ENCODE measurements at regions not wholly inside any gene's neighbourhood (a gene's known extent, or its start where the extent isn't known, plus 50 kb on each side); places are given as distances from the start of the nearest gene placed in this dataset.
"Not testable (repeated sequence)": the region's sequence is repeated elsewhere in the genome, so short reads cannot be mapped to it uniquely, and the experiment has no call there.

DNA sequence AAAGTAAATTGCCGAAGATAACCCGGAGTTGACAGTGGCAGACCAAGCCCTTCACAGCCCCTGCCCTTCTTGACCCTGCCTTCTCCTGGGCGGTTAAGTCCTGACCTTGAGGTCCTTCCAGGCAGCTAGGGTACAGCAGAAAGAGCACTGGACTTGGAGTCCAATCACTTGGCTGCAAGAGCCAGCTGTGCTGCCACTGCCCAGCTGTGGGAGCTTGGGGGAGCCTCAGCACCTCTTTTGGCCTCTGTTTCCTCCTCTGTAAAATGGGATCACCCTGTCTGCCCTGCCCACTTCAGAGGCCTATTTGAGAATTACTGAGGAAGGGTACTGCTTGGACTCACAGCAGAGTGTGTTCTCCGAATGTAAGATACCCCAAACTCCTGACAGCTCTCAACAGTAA is 66.2 kb upstream of the SMAD6 start:
- no peak for DNase-seq (ENCODE audit: low read depth)

- DNase-seq (ENCODE audit: low read depth), result not testable (repeated sequence)
Observed at GRCh38 chr15:66637044-66637443, 65.0 kb upstream of the SMAD6 start.

DNA sequence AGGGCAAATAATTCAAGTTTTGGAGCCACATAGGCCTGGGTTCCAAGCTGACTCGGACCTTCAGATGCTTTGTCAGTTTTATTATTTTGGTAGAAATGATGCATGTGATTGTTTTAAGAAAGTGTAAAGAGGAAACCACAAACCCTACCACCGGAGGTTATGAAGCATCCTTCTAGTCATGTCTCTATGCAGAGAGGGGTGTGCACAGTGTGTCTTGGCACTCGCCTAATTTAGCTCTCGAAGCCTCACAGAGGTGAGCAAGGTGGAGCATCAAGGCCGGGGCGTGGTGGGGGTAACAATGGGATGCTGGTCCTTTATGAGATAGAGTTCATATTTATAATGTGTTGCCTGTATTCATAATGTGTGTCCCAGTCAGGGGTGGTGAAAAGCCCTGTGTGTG is 63.7 kb upstream of the SMAD6 start:
- DNase-seq (ENCODE audit: low read depth), result no peak

DNA sequence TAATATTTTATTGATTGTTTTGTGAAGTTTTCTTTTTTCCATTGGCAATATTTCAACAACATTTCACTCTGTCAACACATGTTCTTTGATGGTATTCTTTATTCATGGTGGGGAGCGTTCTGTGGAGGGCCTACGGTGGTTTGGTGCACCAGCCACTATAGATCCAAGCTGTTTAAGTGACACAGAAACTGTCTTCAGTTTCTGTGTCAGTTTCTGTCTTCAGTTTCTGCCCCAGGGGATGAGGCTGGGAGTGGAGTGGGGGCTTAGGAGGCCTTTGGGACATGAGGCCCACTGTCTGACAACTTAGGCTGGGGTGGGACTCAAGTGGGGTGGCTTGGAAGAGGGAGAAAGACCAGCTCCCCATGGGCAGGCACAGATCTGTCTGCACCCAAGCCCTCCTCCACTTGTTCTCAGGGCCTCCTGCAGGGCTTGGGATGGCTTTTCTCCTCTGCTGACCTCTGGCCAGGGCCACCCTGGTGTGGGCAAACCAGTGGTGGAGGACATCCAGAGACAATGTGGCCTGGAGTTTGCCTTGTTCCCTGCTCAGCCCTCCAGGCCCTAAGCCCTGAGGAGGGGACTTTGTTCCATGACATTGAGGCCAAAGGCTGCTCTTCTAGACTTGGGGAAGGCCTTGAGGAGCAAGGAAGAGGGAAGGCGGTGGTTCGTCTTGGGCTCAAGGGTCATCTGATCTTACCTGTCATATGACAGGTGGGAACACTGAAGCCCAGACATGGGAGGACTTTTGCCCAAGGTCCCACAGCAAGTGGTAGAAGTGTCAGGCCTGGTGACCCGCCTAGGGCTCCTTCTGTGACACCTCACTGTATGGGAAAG is 60.3 kb upstream of the SMAD6 start:
- DNase-seq (ENCODE audit: low read depth), result no peak

GRCh38 chr15:66642514-66642913 is 59.5 kb upstream of the SMAD6 start:
- no peak for DNase-seq (ENCODE audit: low read depth)

GRCh38 chr15:66643033-66643432 is 59.0 kb upstream of the SMAD6 start:
- DNase-seq (ENCODE audit: low read depth), result no peak

GRCh38 chr15:66644000-66644787 is 57.8 kb upstream of the SMAD6 start:
- no peak for DNase-seq (ENCODE audit: low read depth)

DNA sequence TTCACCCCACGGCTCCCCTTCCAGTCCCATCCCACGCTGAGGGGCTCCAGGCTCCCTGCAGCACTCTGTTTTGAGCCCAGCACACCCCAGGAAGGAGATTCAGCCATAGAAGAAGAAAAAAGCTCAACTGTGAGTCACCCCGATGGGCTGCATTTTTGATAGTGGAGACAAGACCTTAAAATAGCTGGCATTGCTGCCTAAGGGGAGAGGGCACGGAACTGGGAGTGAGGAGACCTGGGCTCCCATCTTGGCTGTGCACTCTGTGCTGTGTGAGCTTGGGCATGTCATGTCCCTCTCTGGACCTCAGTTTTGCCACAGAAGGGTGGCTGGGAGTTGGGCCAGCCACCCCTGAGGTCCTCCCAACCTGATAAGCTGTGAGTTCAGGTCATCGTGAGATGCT is 57.2 kb upstream of the SMAD6 start:
- peak; percentile 42 for DNase-seq (ENCODE audit: low read depth)

GRCh38 chr15:66646308-66646707 is 55.7 kb upstream of the SMAD6 start:
- peak; percentile 55 for DNase-seq (ENCODE audit: low read depth)

DNA sequence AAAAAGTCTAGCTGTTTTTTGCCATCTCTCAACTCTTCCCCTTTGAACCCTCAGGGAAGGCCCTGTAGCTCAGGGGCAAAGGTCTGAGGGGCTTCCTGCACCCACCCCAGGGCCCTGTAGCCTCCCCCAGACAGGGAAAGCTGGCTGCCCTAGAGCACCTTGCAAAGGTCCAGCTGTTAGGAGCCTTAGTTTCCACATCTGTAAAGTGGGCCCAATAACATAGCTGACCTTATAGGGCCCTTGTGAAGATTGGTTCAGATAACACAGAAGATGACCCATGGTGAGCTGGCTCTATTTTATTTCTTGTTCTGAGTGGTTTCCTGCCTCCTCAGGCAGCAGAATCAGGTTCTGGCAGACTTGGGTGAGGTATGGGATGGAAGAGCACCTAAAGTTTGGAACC is 55.2 kb upstream of the SMAD6 start:
- no peak for DNase-seq (ENCODE audit: low read depth)

DNA sequence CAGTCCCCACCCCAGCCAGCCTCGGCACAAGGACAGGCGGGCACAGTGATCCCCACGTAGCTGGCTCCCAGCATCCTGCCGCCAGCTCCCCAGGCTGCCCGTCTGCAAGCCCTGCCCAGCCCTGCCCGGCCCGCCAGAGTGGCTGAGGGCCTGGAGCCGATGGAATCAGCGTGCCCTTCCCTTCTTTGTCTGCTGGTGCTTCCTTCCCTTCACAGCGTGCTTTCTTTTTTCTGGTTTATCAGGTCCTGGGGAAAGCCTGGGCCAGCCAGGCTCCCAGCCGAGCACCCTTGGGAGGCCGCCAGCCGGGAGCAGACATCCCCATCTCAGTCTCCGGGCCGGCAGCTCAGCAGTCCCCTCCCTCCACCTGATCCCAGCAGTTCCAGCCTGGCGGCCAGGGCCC is 54.7 kb upstream of the SMAD6 start:
- no peak for DNase-seq (ENCODE audit: low read depth)

GRCh38 chr15:66648588-66648987 is 53.4 kb upstream of the SMAD6 start:
- DNase-seq (ENCODE audit: low read depth), result no peak

- no peak for DNase-seq (ENCODE audit: low read depth)
Observed at GRCh38 chr15:66649235-66649984, 52.6 kb upstream of the SMAD6 start.

- no peak for DNase-seq (ENCODE audit: low read depth)
Observed at GRCh38 chr15:66650433-66650832, 51.6 kb upstream of the SMAD6 start.

- DNase-seq (ENCODE audit: low read depth), result no peak
Observed at GRCh38 chr15:66651198-66651597, 50.8 kb upstream of the SMAD6 start.

GRCh38 chr15:66651913-66652642 is 50.0 kb upstream of the SMAD6 start:
- DNase-seq (ENCODE audit: low read depth), result no peak

Measured in HS-27A (cell line).